HG03342 (cell line): ENCODE measurements at regions not wholly inside any gene's neighbourhood (a gene's known extent, or its start where the extent isn't known, plus 50 kb on each side); places are given as distances from the start of the nearest gene placed in this dataset.
A peak's percentile ranks its signal among the peaks of the same experiment; 100 is the strongest.

Source experiments
- ATAC-seq: cut with Tn5 transposase; IDR thresholded peaks from one replicate; pipeline ENCODE4 v1.9.1; 2021; ENCODE audit warnings: mild to moderate bottlenecking, moderate library complexity; ENCODE audit not compliant: unreplicated experiment

DNA sequence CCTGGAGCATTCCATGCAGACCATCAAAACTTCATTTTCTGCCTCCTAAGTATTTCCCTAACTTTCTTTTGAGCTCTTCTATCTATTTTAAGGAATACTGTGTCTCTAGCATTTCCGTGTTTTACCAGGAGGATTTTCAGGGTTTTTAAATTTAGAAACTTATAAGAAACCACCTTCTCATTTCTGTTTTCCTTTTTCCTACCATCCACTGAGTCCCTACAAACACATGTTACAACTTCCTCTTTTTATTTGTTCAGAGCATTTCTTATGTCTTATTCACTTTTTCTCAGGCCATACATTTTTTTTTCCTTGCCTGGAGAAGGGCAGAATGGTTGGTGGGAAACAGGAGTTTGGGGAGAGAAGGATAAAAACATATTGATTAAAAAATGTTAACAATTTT lies 130.0 kb upstream of the BMP5 start:
- ATAC-seq: no peak

DNA sequence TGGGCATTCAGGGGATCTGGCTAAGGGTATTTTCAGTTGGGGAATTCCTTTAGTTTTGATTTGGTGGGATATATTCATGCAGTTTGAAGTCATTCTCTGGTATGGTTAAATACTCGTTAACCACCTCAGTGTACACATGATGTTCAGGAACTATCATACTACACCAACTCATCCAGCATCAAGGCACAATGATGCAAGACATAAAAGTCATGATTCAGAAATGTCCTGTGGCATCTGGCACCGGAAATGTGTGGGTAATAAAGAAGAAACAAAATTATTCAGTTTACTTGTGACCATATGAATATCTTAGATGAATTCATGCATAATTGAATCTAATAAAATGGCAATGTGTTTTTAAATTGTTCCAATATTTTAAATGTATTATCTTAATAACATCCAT lies 129.0 kb upstream of the BMP5 start:
- no peak for ATAC-seq

DNA sequence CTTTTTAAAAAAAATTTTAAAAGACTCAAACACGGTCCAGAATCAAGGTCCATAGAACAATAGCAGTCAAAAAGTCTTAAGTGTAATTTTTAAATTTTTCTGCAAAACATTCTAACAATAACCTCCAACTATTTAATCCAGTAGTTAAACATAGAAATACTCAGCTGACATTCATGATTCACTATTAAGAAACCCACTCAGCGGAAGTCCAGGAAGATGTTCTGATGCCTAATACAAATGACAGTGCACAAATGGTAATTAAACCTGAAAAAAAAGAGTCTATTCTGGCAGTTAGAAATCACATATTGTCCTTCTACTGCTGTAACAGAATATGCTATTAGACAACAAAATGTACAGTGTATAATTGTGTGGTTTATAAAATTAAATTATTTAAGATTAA lies 128.2 kb upstream of the BMP5 start:
- no peak for ATAC-seq

DNA sequence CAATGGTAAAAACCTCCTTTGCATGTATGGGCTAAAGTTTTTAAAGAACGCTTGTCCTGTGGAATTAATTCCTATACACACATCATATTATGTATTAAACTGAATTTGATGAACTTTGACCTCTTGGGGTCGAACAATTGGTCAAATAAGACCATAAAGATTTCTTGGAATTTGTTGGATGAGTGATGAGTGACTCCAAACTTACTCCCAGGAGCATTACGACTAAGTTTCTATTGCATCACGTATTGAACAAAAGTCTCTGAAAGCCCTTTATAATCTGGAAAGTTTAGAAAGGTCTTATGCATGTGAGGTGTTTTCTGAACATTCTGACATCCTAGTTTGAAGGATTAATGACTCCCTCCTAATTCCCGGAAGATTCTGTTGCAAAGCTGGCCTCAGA lies 126.9 kb upstream of the BMP5 start:
- ATAC-seq: no peak

DNA sequence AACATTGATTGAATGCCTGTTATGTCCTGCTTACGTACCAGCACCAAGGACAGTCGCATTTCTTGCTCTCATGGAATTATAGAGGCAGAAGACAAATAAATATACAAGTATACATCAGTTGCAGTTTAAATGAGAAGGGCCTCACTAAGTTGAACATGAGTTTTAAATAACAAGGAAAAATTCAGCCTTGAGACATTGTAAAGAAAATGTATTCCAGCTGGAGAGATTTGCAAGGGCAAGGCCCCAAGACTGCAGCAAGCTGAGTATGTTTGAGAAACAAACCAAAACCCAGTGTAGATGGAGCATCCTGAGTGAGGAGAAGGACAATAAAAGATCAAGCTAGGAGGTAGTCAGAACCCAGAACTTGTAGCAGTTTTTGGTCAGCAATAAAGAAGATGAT lies 123.2 kb upstream of the BMP5 start:
- ATAC-seq: no peak

DNA sequence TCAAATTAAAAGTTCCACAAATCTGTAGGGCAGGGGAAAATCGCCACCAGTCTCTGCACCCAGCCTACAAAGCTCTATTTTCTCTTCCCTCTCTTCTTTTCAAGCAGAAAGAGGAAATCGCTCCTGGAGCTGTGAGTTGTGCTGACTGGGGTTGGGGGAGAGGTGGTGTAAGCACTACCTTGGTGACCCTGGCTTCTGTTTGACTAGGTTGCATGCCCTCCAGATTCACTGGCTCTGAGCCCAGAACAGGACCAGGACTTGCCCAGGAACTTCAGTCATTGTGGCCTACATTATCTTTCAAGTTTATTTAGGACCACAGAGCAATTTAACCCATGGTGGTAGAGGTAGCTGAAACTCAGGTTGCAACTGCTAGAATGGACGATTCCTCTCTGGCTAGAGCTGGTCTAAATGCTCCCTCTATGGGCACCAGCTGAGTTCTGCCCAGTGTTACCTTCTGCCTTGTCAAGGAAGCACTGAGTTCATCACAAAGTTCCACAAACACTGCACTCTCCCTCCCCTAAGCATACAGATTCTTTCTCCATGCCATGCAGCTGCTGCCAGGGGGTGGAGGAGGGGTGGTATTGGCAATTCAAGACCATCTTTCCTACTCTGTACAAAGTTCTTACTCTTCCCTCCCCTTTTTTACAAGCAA lies 122.0 kb upstream of the BMP5 start:
- ATAC-seq: no peak

DNA sequence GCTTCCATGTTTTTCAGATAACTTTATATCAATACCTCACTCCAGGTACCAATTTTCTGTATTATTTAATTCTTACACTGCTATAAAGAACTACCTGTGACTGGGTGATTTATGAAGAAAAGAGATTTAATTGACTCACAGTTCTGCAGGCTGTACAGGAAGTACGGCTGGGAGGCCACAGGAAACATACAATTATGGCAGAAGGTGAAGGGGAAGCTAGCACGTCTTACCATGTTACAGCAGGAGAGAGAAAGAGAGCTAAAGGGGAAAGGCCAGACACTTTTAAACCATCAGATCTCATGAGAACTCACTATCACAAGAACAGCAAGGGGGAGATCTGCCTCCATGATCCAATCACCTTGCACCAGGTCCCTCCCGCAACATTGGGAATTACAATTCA lies 119.1 kb upstream of the BMP5 start:
- no peak for ATAC-seq

DNA sequence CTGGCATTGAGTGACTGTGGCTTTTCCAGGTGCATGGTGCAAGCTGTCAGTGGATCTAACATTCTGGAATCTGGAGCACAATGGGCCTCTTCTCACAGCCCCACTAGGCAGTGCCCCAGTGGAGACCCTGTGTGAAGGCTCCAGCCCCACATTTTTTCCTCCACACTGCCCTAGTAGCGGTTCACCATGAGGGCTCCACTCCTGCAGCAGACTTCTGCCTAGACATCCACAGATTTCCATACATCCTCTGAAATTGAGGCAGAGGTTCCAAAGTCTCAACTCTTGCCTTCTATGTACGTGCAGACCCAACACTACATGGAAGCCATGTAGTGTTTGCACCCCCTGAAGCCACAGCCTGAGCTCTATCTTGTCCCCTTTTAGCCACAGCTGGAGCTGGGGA lies 118.0 kb upstream of the BMP5 start:
- ATAC-seq: no peak

DNA sequence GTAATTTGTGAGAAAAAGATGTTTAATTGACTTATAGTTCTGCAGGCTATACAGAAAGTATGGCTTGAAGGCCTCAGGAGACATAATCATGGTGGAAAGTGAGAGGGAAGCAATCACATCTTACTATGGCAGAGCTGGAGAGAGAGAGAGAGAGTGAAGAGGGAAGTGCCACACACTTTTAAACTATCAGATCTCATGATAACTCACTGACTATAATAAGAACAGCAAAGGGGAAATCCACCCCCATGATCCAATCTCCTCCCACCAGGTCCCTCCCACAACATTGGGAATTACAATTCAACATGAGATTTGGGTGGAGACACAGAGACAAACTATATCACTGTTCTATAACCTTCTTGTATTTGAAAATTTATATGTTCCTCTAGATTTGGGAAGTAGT lies 117.2 kb upstream of the BMP5 start:
- no peak for ATAC-seq

DNA sequence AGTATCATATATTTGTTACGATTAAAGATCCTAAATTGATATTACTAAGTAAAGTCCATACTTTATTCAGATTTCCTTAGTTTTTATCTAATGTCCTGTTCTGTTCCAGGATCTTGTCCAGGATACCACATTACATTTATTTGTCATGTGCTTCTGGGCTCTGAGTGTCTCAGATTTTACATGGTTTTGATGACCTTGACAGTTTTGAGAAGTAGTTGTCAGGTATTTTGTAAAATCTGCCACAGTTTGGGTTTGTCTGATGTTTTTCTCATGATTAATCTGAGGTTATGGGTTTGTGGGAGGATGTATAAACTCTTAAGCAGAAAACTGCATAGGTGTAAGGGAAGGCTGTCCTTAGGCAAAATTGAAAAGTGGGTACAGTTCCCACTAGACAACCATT lies 109.9 kb upstream of the BMP5 start:
- ATAC-seq: no peak

DNA sequence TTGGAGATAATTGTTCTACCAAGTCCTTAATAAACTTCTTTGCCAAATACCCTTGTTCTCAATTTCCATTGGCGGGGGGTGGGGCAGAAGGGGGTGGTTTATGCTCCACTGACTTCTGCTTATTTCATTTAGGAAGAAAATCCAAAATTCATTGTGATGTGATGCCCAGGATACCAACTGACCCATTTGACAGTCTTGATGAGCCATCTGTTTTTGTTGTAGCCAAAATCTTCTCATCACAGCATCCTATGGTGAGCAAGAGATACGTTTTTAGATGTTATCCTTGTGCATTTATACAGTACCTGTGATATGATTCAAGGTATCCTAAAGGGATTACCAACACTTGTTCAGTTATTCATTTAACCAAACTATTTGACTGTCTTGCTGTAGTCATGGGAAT lies 108.5 kb upstream of the BMP5 start:
- no peak for ATAC-seq

DNA sequence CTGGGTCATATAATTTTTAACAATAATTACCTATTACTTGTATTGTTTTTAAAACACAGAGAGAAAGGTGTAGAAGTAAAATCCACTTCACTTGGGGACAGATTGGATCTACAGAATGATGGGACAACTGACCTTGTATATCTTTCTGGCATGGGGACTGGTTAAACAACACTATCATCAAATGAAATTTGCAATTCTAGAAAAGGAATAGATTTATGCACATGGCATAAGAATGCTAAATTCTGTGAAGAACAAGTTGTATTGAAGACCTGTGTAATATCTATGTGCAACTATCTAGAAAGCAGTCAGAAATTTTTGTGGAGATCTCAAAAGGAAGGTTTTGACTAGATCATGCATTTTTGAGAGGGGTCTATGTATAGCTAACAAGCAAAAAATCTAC lies 106.3 kb upstream of the BMP5 start:
- no peak for ATAC-seq

DNA sequence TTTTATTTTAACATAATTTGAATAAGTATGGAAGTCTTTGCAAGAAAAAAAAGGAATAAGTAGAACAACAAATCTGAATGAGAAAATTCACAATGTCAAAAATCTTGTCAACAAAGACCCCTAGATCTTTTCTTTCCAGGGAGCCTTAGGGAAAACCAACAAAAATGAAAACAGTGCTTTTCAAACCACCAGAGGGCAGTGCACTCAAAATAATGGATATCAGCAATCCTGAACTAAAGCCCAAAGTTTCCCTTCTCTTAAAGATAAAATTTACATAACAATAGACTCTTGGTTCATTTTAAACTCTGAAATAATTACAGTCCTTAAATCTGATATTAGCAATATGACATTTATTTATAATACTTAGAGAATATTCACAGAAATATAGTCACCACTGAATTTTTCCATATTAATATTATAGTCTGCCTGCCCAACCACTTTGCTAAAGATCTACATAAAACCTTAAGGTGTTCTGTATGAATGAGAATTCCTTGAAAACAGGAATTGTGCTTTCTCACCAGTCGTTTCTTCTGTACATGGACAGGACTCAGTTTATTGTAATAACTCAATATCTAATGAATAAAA lies 105.3 kb upstream of the BMP5 start:
- peak; percentile 68 for ATAC-seq

DNA sequence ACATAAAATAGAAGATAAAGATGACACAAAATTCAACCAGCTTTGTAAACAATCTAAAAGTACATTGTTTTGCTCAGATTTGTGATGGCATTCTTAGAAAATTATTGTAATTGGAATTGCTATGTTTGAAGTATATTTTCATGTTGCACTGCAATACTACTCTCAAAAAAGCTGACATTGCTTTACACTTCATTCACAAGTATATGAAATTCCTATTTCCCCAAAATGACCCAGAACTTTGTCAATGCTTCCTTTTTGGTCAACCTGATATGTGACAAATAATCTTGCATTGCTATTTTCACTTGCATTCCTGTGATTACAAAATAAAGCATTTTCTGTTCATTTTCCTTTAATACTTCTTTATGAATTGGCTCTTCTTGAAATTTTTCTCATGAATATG lies 104.1 kb upstream of the BMP5 start:
- ATAC-seq: no peak

DNA sequence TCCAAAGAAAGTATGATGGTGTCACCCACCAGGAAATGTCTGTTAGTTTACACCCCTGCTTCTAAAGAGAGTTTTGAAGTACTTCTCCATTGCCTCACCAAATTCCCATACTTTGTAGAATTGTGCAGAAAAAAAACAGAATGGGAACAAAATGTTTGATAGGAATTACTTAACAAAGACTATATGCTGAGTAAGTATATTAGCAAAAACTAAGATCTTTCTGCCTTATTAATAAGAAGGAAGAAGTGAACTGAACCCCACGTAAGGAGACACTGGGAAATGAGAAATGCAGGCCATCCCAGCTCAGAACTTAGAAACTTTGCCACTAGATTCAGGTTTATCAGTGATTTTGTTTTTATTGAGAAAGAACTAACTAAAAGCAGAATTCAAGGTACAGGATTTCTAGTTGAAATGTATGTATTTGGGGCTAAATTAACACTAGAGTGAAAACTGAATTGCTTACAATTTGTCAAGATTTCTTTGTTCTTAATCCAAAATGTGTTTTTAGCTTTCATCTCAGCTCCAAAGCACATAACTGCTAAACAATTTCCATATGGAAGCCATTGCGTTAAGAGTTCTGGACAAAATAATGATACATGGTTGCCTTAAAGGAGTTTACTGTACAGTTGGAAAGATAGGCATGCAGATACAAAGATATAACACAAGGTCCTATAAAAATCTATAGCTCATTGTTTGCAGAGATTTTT lies 102.7 kb upstream of the BMP5 start:
- no peak for ATAC-seq

DNA sequence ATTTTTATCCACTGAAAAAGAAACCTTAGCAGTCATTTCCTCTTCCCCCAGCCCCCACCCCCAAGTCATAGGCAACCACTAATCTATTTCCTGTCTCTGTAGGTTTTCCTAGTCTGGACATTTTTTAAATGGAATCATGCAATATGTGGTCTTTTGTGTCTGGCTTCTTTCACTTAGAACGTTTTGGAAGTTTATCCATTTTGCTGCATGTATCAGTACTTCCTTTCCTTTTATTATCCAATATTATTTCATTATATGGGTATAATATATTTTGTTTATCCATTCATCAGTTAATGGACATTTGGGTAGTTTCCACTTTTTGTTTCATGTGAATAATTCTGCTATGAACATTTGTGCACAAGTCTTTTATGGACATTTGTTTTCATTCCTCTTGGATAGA lies 99.3 kb upstream of the BMP5 start:
- no peak for ATAC-seq

DNA sequence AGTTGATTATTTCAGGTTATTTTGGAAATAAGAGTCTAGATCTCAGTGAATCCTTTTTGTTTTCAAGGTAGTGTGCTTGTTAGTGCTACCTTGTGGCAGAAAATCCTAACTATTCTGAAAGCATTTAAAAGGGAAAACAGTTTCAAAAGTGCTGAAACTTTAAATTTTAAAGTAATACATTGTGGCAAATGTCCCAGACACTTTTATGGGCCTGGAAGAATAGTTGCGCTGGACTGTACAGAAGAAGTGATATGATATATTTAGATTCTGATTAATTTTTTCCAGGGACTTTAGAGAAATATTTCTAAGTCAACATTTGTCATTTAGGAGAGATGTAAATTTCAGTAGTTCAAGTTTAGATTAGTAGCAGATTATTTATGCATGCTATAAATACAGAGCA lies 96.7 kb upstream of the BMP5 start:
- no peak for ATAC-seq

DNA sequence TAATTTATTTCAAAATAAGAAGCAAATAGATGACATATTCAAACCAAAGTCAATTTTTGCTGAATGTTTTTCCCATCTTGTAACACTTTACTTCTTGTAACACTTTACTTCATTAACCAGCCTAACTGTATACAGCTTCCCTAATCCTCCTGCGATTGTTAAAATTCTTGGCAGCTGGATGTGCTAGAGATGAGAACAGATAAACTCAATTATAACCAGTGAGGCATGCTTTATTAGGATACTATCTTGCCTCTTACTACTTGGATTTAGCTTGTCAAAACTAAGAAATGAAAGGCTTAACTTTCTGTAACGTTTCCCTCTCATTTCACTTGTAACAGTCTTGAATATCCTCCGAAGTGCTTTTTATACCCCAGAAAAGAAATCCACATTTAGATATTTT lies 94.1 kb upstream of the BMP5 start:
- ATAC-seq: no peak

DNA sequence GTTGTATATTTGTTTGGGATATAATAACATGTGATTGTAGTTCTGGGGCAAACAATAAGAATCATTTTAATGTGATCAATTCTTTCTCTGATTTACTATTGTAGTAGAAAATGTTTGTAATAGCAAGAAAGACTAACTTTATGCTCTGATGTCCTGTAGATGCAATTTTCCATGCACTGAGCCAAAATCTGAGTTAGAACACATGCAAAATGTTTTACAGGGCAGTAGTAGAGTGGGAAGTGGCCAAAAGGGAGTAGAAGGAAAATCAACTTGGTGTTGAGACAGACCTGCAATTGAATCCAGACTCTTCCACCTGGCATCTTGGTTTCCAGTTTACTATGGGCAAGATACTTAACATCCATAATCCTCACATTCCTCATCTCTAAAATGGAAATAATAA lies 93.5 kb upstream of the BMP5 start:
- ATAC-seq: no peak

DNA sequence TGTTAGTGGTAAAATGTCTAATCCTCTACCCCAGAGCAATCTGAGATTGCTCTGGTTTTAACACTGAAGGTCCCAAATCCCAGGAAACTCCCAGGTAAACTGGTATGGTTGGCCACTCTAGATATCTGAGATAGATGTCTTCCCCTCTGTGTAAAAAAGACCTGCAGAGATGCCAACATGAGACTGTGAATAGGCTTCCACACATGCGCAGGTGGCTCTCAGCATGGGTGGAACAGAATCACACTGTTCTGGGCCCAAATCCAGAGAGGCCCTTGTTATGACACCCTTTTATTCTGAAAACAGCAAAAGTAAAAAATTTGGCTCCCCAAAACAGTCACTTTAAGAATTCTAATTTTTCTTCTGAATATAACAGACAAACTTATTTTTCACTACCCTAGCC lies 88.7 kb upstream of the BMP5 start:
- ATAC-seq: no peak

DNA sequence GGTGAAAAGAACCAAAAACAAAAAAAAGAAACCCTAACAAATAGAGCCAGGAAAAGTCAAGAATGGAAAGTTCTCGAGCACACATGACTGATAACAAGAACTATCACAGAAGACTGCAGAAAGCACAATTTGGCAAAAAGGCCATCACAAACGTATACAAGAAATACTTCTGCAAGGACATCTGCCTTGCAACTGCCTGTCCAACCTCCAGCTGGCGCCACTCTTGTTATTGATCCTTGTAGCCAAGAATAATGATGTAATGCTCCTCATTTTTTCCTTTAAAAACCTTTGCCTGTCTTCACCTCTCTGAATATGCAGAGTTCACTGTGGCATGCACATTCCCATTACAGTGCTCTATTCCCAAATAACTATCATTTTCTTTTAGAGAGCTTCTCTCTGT lies 87.9 kb upstream of the BMP5 start:
- no peak for ATAC-seq

DNA sequence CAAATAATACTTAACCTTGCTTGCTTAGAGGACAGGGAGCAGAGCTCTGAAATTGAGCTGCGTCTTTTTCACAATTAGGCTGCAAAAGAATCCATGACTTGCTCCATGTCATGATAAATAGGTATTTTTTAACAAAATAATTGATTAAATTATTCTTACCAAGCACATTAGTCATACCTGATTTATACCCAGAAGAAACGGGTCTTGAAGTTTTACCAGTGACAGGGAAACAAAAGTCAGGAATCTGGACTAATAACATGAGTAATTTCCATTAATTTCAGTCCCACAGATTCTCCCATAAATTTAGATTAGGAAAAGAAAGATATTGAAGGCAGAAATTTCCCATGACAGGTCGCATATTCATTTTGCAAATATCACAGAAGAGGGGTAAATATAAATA lies 85.0 kb upstream of the BMP5 start:
- no peak for ATAC-seq

DNA sequence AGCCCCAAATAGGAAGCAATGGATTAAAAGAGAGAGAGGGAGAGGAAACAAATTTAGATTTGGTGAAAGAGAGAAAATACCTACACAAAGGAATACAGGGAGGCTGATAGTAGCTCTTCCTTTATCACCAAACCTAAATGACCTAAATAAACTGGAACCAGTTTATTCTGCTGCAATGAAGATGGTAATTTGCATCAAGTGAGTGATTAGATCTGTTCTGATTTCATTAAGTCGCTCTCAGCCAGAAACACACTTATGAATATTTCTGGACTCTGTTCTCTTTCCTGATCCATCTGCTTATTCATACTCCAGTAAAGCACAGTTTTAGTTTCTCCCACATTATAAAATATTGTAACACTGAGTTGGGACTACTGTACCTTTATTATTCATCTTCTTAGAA lies 83.4 kb upstream of the BMP5 start:
- no peak for ATAC-seq
